T47D (cell line): ENCODE measurements at regions not wholly inside any gene's neighbourhood (a gene's known extent, or its start where the extent isn't known, plus 50 kb on each side); places are given as distances from the start of the nearest gene placed in this dataset.
A peak's percentile ranks its signal among the peaks of the same experiment; 100 is the strongest.

Experiments used
- DNase-seq, 2 experiments: peaks; one replicate each; pipeline versions ENCODE4 v3.0.0 to v3.0.0-alpha.2; 2011 to 2012; ENCODE audit warnings: low read depth in 1 of 2, low spot score in 1 of 2
- JUND ChIP-seq: IDR thresholded peaks from 2 replicates; pipeline ENCODE4 v1.6.1; 2012; ENCODE audit warnings: low read depth
- in situ Hi-C: cut with HindIII; loops from 2 replicates; pipeline ENCODE4 v1.10.0; 2016; ENCODE audit warnings: low sequenced_read_pairs, low pct_unique_long_range_greater_than_20kb

GRCh38 chr5:168104350-168104749 lies 187.1 kb upstream of the WWC1 start:
- no peak for TF ChIP-seq JUND
- in situ Hi-C loops, result no loop called here
- no peak for DNase-seq

GRCh38 chr5:168104811-168105481 lies 186.5 kb upstream of the WWC1 start:
- DNase-seq, result peak in 1 of 2 experiments; percentile 19
- in situ Hi-C loops, result no loop called here
- TF ChIP-seq JUND, result no peak

- TF ChIP-seq JUND, result no peak
- no peak for DNase-seq
- in situ Hi-C loops, result no loop called here
These were observed 185.3 kb upstream of the WWC1 start for GRCh38 chr5:168106008-168106761.

- no peak for DNase-seq
- in situ Hi-C loops, result no loop called here
- TF ChIP-seq JUND, result no peak
These were observed 182.0 kb upstream of the WWC1 start for GRCh38 chr5:168109441-168109840.

- TF ChIP-seq JUND, result no peak
These were observed 181.1 kb upstream of the WWC1 start for GRCh38 chr5:168110384-168110783.

GRCh38 chr5:168110870-168111832 lies 180.3 kb upstream of the WWC1 start:
- in situ Hi-C loops, result no loop called here
- DNase-seq, result no peak
- no peak for TF ChIP-seq JUND

More at GRCh38 chr5:168110384-168110783, 181.1 kb upstream of the WWC1 start:
- DNase-seq, result no peak
- in situ Hi-C loops, result no loop called here

- in situ Hi-C loops, result no loop called here
- DNase-seq, result peak; percentile 57 to 85
- no peak for TF ChIP-seq JUND
These were observed 176.9 kb upstream of the WWC1 start for GRCh38 chr5:168114444-168115017.

- in situ Hi-C loops, result no loop called here
- no peak for DNase-seq
- TF ChIP-seq JUND, result no peak
These were observed 174.0 kb upstream of the WWC1 start for GRCh38 chr5:168117469-168117868.

GRCh38 chr5:168118042-168118668 lies 173.3 kb upstream of the WWC1 start:
- TF ChIP-seq JUND, result no peak
- no peak for DNase-seq
- in situ Hi-C loops, result no loop called here

GRCh38 chr5:168120401-168121137 lies 170.9 kb upstream of the WWC1 start:
- TF ChIP-seq JUND, result no peak

GRCh38 chr5:168121138-168121494 lies 170.3 kb upstream of the WWC1 start:
- DNase-seq, result no peak
- TF ChIP-seq JUND, result no peak
- in situ Hi-C loops, result no loop called here

More at GRCh38 chr5:168120401-168121137, 170.9 kb upstream of the WWC1 start:
- in situ Hi-C loops, result no loop called here
- DNase-seq, result no peak
